PC-3 (cell line): ENCODE measurements at regions not wholly inside any gene's neighbourhood (a gene's known extent, or its start where the extent isn't known, plus 50 kb on each side); places are given as distances from the start of the nearest gene placed in this dataset.

ENCODE experiments used
- ATAC-seq: fragments of 200-7000 bp; cut with Tn5 transposase; 2 replicates; pipeline ENCODE4 v1.9.1; 2020; ENCODE audit warnings: mild to moderate bottlenecking, moderate library complexity
- BruUV-seq: library from RNA; stranded (reverse); fragments of 400-500 nt; replicated peaks from 2 replicates; lab custom pipeline; 2021; lab: Mats Ljungman, UMichigan
- CTCF ChIA-PET: fragments of 300-600 bp; sonication (Branson Sonifier 250); formaldehyde crosslinking; loops from one replicate; lab custom pipeline; 2022; ENCODE audit warnings: antibody characterized with exemption; lab: Charles Lee
- POLR2A ChIA-PET: fragments of 300-600 bp; sonication (Branson Sonifier 250); formaldehyde crosslinking; loops from one replicate; lab custom pipeline; 2022; ENCODE audit warnings: antibody characterized with exemption; ENCODE audit not compliant: unreplicated experiment; lab: Charles Lee
- DNase-seq: peaks from one replicate; pipeline ENCODE4 v3.0.0-alpha.2; 2015
- H2AFZ ChIP-seq: fragments of 300-600 bp; sonication (generic); 2 replicates; pipeline ENCODE4 v1.6.0; 2016; ENCODE audit warnings: antibody characterized with exemption, low read length
- H3F3A ChIP-seq: fragments of 300-600 bp; sonication (generic); one replicate; pipeline ENCODE4 v1.6.0; 2017; ENCODE audit warnings: antibody characterized with exemption, low read length, control low read depth, mild to moderate bottlenecking; ENCODE audit not compliant: unreplicated experiment
- H3K27ac ChIP-seq: fragments of 300-600 bp; sonication (generic); 2 replicates; pipeline ENCODE4 v1.5.1; 2016; ENCODE audit warnings: mild to moderate bottlenecking, low read length
- H3K27me3 ChIP-seq: fragments of 300-600 bp; sonication (generic); 2 replicates; pipeline ENCODE4 v1.6.1; 2016; ENCODE audit warnings: low read length, mixed read lengths
- H3K36me3 ChIP-seq: fragments of 300-600 bp; sonication (generic); 2 replicates; pipeline ENCODE4 v1.6.1; 2016; ENCODE audit warnings: low read depth, mixed run types, low read length, mixed read lengths
- H3K4me1 ChIP-seq: fragments of 300-600 bp; sonication (generic); 2 replicates; pipeline ENCODE4 v1.5.1; 2016; ENCODE audit warnings: low read length; ENCODE audit not compliant: insufficient read depth
- H3K4me2 ChIP-seq: fragments of 300-600 bp; sonication (generic); 2 replicates; pipeline ENCODE4 v1.6.0; 2016; ENCODE audit warnings: low read length
- H3K4me3 ChIP-seq: fragments of 300-600 bp; sonication (generic); 2 replicates; pipeline ENCODE4 v1.5.1; 2016; ENCODE audit warnings: mild to moderate bottlenecking, low read length, mixed read lengths
- H3K79me2 ChIP-seq: fragments of 300-600 bp; sonication (generic); 2 replicates; pipeline ENCODE4 v1.6.1; 2017; ENCODE audit warnings: low read length, mixed read lengths
- H3K9ac ChIP-seq: fragments of 300-600 bp; sonication (generic); 2 replicates; pipeline ENCODE4 v1.6.0; 2016; ENCODE audit warnings: mild to moderate bottlenecking, low read length
- H3K9me2 ChIP-seq: fragments of 300-600 bp; sonication (generic); replicated peaks from 2 replicates; pipeline ENCODE4 v1.6.1; 2016; ENCODE audit warnings: mixed run types, low read length, mixed read lengths
- H3K9me3 ChIP-seq: fragments of 300-600 bp; sonication (generic); 2 replicates; pipeline ENCODE4 v1.6.1; 2016; ENCODE audit warnings: low read length, mixed read lengths
- H4K20me1 ChIP-seq: fragments of 300-600 bp; sonication (generic); 2 replicates; pipeline ENCODE4 v1.6.1; 2016; ENCODE audit warnings: low read length, mixed read lengths
- EZH2 ChIP-seq: fragments of 300-600 bp; sonication (generic); IDR thresholded peaks from one replicate; pipeline ENCODE4 v1.6.1; 2017; ENCODE audit warnings: antibody characterized with exemption, mild to moderate bottlenecking, low read length; ENCODE audit not compliant: unreplicated experiment
- EZH2phosphoT487 ChIP-seq: fragments of 300-600 bp; sonication (generic); IDR thresholded peaks from 2 replicates; pipeline ENCODE4 v1.6.1; 2018; ENCODE audit warnings: mild to moderate bottlenecking, antibody characterized with exemption, low read length, borderline replicate concordance
- intact Hi-C: fragments of 100-400 bp; cut with micrococcal nuclease; formaldehyde crosslinking; loops from 2 replicates; pipeline ENCODE4 v1.9.0; 2023
- TF ChIP-seq, protein P1 (sequence below): fragments of 300-600 bp; sonication (generic); conservative IDR thresholded peaks from 2 replicates; pipeline ENCODE4 v1.5.1; 2017; ENCODE audit warnings: antibody characterized with exemption, low read depth, mild to moderate bottlenecking, low read length

DNA sequence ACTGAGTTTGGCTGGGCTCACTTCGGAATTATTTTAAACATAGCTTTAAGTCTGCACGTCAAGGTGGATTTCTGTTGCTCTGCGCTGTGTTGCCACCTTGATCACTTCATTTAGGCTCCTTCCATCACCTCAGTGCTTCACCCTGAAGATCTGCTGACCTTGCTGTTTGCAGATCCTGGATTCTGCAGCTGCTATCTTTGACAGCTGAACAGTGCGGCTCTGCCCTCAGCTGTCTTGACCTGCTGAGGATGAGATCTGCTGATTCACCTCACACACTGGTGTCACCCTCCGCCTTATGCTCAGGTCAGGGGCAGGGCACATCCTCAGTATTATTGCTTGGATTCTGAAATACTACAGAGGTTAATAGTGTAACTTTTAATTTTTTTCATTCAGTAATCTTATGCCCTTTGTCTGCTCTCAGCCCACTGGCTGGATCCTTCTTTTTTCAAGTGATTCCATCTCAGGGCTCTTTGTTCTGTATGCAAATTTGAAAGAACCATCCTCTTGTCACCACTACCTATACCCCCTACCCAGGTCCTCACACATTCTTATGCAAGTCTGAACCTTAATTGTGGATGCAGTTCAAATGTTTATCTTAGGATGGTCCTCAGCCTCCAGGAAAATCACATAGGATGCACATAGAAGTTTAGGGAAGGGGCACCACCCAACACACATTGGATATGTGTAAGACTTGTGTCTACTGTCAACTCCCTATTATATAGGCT lies 364.0 kb downstream of the OLFM3 start:
- H3K27me3 ChIP-seq: no peaks in the 10 kb centered on the region
- H3K79me2 ChIP-seq: no peaks in the 10 kb centered on the region
- no peaks in the 10 kb centered on the region for H3K4me1 ChIP-seq
- H3K36me3 ChIP-seq: no peaks in the 10 kb centered on the region
- no peak overlapping the region for H3K4me2 ChIP-seq
- H4K20me1 ChIP-seq: no peaks in the 10 kb centered on the region
- intact Hi-C loops: no loop called here
- H3K9me3 ChIP-seq: no peaks in the 10 kb centered on the region
- ChIA-PET CTCF (no interaction called here), POLR2A (no interaction called here)
- no peaks in the 10 kb centered on the region for H3F3A ChIP-seq
- no peak overlapping the region for H3K4me3 ChIP-seq
- BruUV-seq: no TSS peak
- no peak overlapping the region for H3K9ac ChIP-seq
- DNase-seq (no peak), ATAC-seq (no peak)
- no peak for TF ChIP-seq EZH2
- no peak overlapping the region for H3K27ac ChIP-seq
- no peak overlapping the region for H2AFZ ChIP-seq
- no peaks in the 10 kb centered on the region for H3K9me2 ChIP-seq

DNA sequence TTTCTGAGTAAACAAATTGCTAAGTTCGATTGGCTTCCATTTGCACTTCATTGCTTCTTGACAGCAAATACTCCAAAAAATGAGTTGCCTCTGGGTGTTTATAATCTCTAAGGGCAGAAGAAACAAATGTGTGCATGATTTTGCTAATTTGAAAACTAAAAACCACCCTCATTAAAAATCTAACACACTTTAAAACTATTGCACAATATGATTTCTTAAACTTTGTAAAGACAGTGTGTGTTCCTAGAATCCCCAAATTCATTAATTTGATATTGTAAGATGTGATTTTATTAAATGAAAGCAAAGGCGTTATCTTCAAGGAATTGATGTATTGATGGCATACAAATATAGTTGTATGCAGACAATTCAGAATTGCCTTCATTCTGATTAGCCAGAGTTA lies 350.9 kb downstream of the OLFM3 start:
- H3K9me3 ChIP-seq: no peaks in the 10 kb centered on the region
- DNase-seq (no peak), ATAC-seq (no peak)
- H3K4me3 ChIP-seq: no peak overlapping the region
- H2AFZ ChIP-seq: no peak overlapping the region
- ChIA-PET CTCF (no interaction called here), POLR2A (no interaction called here)
- H3K9me2 ChIP-seq: no peaks in the 10 kb centered on the region
- no peak for TF ChIP-seq EZH2phosphoT487
- TF ChIP-seq EZH2: no peak
- TF ChIP-seq, protein P1, sequence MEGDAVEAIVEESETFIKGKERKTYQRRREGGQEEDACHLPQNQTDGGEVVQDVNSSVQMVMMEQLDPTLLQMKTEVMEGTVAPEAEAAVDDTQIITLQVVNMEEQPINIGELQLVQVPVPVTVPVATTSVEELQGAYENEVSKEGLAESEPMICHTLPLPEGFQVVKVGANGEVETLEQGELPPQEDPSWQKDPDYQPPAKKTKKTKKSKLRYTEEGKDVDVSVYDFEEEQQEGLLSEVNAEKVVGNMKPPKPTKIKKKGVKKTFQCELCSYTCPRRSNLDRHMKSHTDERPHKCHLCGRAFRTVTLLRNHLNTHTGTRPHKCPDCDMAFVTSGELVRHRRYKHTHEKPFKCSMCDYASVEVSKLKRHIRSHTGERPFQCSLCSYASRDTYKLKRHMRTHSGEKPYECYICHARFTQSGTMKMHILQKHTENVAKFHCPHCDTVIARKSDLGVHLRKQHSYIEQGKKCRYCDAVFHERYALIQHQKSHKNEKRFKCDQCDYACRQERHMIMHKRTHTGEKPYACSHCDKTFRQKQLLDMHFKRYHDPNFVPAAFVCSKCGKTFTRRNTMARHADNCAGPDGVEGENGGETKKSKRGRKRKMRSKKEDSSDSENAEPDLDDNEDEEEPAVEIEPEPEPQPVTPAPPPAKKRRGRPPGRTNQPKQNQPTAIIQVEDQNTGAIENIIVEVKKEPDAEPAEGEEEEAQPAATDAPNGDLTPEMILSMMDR: no peak
- H4K20me1 ChIP-seq: no peaks in the 10 kb centered on the region
- BruUV-seq: no TSS peak
- no peaks in the 10 kb centered on the region for H3K27me3 ChIP-seq
- no peak overlapping the region for H3K9ac ChIP-seq
- no peak overlapping the region for H3K27ac ChIP-seq
- no peaks in the 10 kb centered on the region for H3F3A ChIP-seq
- no peaks in the 10 kb centered on the region for H3K4me1 ChIP-seq
- intact Hi-C loops: no loop called here
- no peaks in the 10 kb centered on the region for H3K79me2 ChIP-seq
- H3K4me2 ChIP-seq: no peak overlapping the region
- H3K36me3 ChIP-seq: no peaks in the 10 kb centered on the region

DNA sequence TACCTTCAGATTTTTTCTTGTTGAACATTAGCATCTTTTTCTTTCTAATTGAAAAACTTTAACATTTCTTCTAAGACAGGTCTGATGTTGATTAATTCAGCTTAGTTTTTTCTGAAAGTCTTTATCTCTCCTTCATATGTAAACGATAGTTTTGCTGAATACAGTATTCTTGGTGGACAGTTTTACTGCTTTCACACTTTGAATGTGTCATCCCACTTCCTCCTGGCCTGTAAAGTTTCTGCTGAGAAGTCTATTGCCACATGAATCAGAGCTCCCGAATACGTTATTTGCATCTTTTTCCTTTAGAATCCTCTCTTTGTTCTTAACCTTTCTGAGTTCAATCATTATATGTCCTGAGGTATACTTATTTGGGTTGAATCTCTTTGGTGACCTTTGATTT lies 344.2 kb downstream of the OLFM3 start:
- Histone ChIP-seq H3F3A (no peaks in the 10 kb centered on the region), H3K27ac (no peak overlapping the region), H3K4me3 (no peak overlapping the region), H4K20me1 (no peaks in the 10 kb centered on the region), H3K9me2 (no peaks in the 10 kb centered on the region), H3K9me3 (no peaks in the 10 kb centered on the region; the same call in 1 of the 2 replicates), H3K79me2 (no peaks in the 10 kb centered on the region), H3K4me1 (peaks cover 3% of the 10 kb centered on the region; the same call in 1 of the 2 replicates), H3K27me3 (no peaks in the 10 kb centered on the region), H2AFZ (no peak overlapping the region), H3K36me3 (no peaks in the 10 kb centered on the region), H3K9ac (no peak overlapping the region), H3K4me2 (no peak overlapping the region)
- DNase-seq: no peak
- no peak for ATAC-seq
- intact Hi-C loops: no loop called here
- TF ChIP-seq EZH2 (no peak), EZH2phosphoT487 (no peak)
- TF ChIP-seq, protein P1: no peak
- ChIA-PET POLR2A (no interaction called here), CTCF (no interaction called here)
- no TSS peak for BruUV-seq
